Karpas-422 (cell line): ENCODE measurements at regions not wholly inside any gene's neighbourhood (a gene's known extent, or its start where the extent isn't known, plus 50 kb on each side); places are given as distances from the start of the nearest gene placed in this dataset.
"Not testable (repeated sequence)": the region's sequence is repeated elsewhere in the genome, so short reads cannot be mapped to it uniquely, and the experiment has no call there.

ENCODE experiments used
- DNase-seq: peaks from one replicate; pipeline ENCODE4 v3.0.0-alpha.2; 2015
- H2AFZ ChIP-seq: fragments of 200-600 bp; sonication (generic); 2 replicates; pipeline ENCODE4 v1.6.1; 2014; ENCODE audit warnings: antibody characterized with exemption, low read length, mixed read lengths
- H3K27ac ChIP-seq: fragments of 200-600 bp; sonication (generic); 2 replicates; pipeline ENCODE4 v1.5.1; 2014; ENCODE audit warnings: mild to moderate bottlenecking, low read length, moderate library complexity
- H3K27me3 ChIP-seq: fragments of 200-600 bp; sonication (generic); 2 replicates; pipeline ENCODE4 v1.6.1; 2014; ENCODE audit warnings: low read length, mixed read lengths
- H3K36me3 ChIP-seq: fragments of 200-600 bp; sonication (generic); 2 replicates; pipeline ENCODE4 v1.6.1; 2014; ENCODE audit warnings: low read length, mixed read lengths; ENCODE audit not compliant: insufficient read depth
- H3K4me1 ChIP-seq: fragments of 200-600 bp; sonication (generic); 2 replicates; pipeline ENCODE4 v1.6.1; 2014; ENCODE audit warnings: mild to moderate bottlenecking, low read length, mixed read lengths
- H3K4me2 ChIP-seq: fragments of 200-600 bp; sonication (generic); 2 replicates; pipeline ENCODE4 v1.6.1; 2014; ENCODE audit warnings: low read length, low read depth, mild to moderate bottlenecking; ENCODE audit not compliant: poor library complexity, severe bottlenecking
- H3K4me3 ChIP-seq: fragments of 200-600 bp; sonication (generic); 2 replicates; pipeline ENCODE4 v1.5.1; 2014; ENCODE audit warnings: mild to moderate bottlenecking, antibody characterized with exemption, low read length, mixed read lengths
- H3K79me2 ChIP-seq: fragments of 200-600 bp; sonication (generic); 2 replicates; pipeline ENCODE4 v1.6.1; 2014; ENCODE audit warnings: mild to moderate bottlenecking, low read length, mixed read lengths
- H3K9ac ChIP-seq: fragments of 200-600 bp; sonication (generic); 2 replicates; pipeline ENCODE4 v1.6.0; 2014; ENCODE audit warnings: low read length
- H3K9me2 ChIP-seq: fragments of 200-600 bp; sonication (generic), shearing (Covaris generic); replicated peaks from 2 replicates; pipeline ENCODE4 v1.6.0; 2014; ENCODE audit warnings: mild to moderate bottlenecking, low read length, moderate library complexity; ENCODE audit not compliant: insufficient read depth
- H3K9me3 ChIP-seq: fragments of 300-700, 200-600 bp; sonication (generic); 2 replicates; pipeline ENCODE4 v1.6.1; 2014; ENCODE audit warnings: low read length, mixed read lengths
- H4K20me1 ChIP-seq: fragments of 200-600 bp; sonication (generic); 2 replicates; pipeline ENCODE4 v1.6.1; 2014; ENCODE audit warnings: mild to moderate bottlenecking, antibody characterized with exemption, low read length, low read depth; ENCODE audit not compliant: insufficient read depth

GRCh38 chr5:82971901-82972300 lies 105.3 kb downstream of the TMEM167A start:
- Histone ChIP-seq H3K36me3 (no peaks in the 10 kb centered on the region), H3K4me2 (no peak overlapping the region), H3K79me2 (no peaks in the 10 kb centered on the region), H3K4me1 (no peaks in the 10 kb centered on the region), H4K20me1 (no peaks in the 10 kb centered on the region), H3K27ac (no peak overlapping the region), H3K9me3 (no peaks in the 10 kb centered on the region), H3K9me2 (no peaks in the 10 kb centered on the region), H3K4me3 (no peak overlapping the region), H2AFZ (no peak overlapping the region), H3K27me3 (no peaks in the 10 kb centered on the region), H3K9ac (no peak overlapping the region)
- DNase-seq, result no peak

GRCh38 chr5:82971034-82971806 lies 106.0 kb downstream of the TMEM167A start:
- not testable (repeated sequence) for H3K9me2 ChIP-seq, H3K9me3 ChIP-seq, H3K27ac ChIP-seq, H3K79me2 ChIP-seq, H3K27me3 ChIP-seq, H3K4me1 ChIP-seq, H3K9ac ChIP-seq, H4K20me1 ChIP-seq, H3K4me2 ChIP-seq, H3K36me3 ChIP-seq, H3K4me3 ChIP-seq, H2AFZ ChIP-seq, DNase-seq

GRCh38 chr5:82969221-82969976 lies 107.8 kb downstream of the TMEM167A start:
- H4K20me1 ChIP-seq, H2AFZ ChIP-seq, H3K4me1 ChIP-seq, H3K9me2 ChIP-seq, H3K9me3 ChIP-seq, H3K79me2 ChIP-seq, H3K27me3 ChIP-seq, DNase-seq, H3K4me3 ChIP-seq, H3K9ac ChIP-seq, H3K4me2 ChIP-seq, H3K36me3 ChIP-seq, H3K27ac ChIP-seq: not testable (repeated sequence)

- no peaks in the 10 kb centered on the region for H3K27me3 ChIP-seq
- no peaks in the 10 kb centered on the region for H3K79me2 ChIP-seq
- no peaks in the 10 kb centered on the region for H4K20me1 ChIP-seq
- H3K4me3 ChIP-seq, result no peak overlapping the region
- no peak overlapping the region for H3K27ac ChIP-seq
- H3K9me2 ChIP-seq, result no peaks in the 10 kb centered on the region
- H3K36me3 ChIP-seq, result no peaks in the 10 kb centered on the region
- no peak overlapping the region for H3K4me2 ChIP-seq
- no peak overlapping the region for H2AFZ ChIP-seq
- H3K9ac ChIP-seq, result no peak overlapping the region
- DNase-seq, result no peak
- no peaks in the 10 kb centered on the region for H3K9me3 ChIP-seq
- no peaks in the 10 kb centered on the region for H3K4me1 ChIP-seq
Observed at GRCh38 chr5:82967072-82967471, 110.1 kb downstream of the TMEM167A start.

- no peaks in the 10 kb centered on the region for H3K4me1 ChIP-seq
- H3K4me3 ChIP-seq, result no peak overlapping the region
- no peaks in the 10 kb centered on the region for H3K36me3 ChIP-seq
- H3K9me3 ChIP-seq, result no peaks in the 10 kb centered on the region
- H2AFZ ChIP-seq, result no peak overlapping the region
- H3K27me3 ChIP-seq, result no peaks in the 10 kb centered on the region
- H3K9ac ChIP-seq, result no peak overlapping the region
- no peak overlapping the region for H3K4me2 ChIP-seq
- no peaks in the 10 kb centered on the region for H3K9me2 ChIP-seq
- H3K27ac ChIP-seq, result no peak overlapping the region
- H3K79me2 ChIP-seq, result no peaks in the 10 kb centered on the region
- no peaks in the 10 kb centered on the region for H4K20me1 ChIP-seq
- no peak for DNase-seq
Observed at GRCh38 chr5:82959466-82959865, 117.7 kb downstream of the TMEM167A start.

GRCh38 chr5:82956600-82956999 lies 120.6 kb downstream of the TMEM167A start:
- Histone ChIP-seq H3K9me2 (no peaks in the 10 kb centered on the region), H3K27me3 (no peaks in the 10 kb centered on the region), H3K4me2 (no peak overlapping the region), H3K4me3 (no peak overlapping the region), H2AFZ (no peak overlapping the region), H3K36me3 (no peaks in the 10 kb centered on the region), H3K79me2 (no peaks in the 10 kb centered on the region), H4K20me1 (no peaks in the 10 kb centered on the region), H3K9ac (no peak overlapping the region), H3K9me3 (no peaks in the 10 kb centered on the region), H3K27ac (no peak overlapping the region), H3K4me1 (no peaks in the 10 kb centered on the region)
- no peak for DNase-seq

- H3K36me3 ChIP-seq, result no peaks in the 10 kb centered on the region
Observed at GRCh38 chr5:82952326-82952725, 124.9 kb downstream of the TMEM167A start.

GRCh38 chr5:82944267-82944666 lies 132.9 kb downstream of the TMEM167A start:
- H4K20me1 ChIP-seq, H3K9me3 ChIP-seq, H3K27me3 ChIP-seq, H3K4me2 ChIP-seq, H3K4me3 ChIP-seq, H3K36me3 ChIP-seq, H2AFZ ChIP-seq, H3K27ac ChIP-seq, DNase-seq, H3K4me1 ChIP-seq, H3K9ac ChIP-seq, H3K79me2 ChIP-seq, H3K9me2 ChIP-seq: not testable (repeated sequence)

More at GRCh38 chr5:82952326-82952725, 124.9 kb downstream of the TMEM167A start:
- Histone ChIP-seq H3K4me3 (no peak overlapping the region), H2AFZ (no peak overlapping the region), H3K79me2 (no peaks in the 10 kb centered on the region), H3K27me3 (no peaks in the 10 kb centered on the region), H3K9me3 (no peaks in the 10 kb centered on the region), H3K9ac (no peak overlapping the region), H3K4me2 (no peak overlapping the region), H3K9me2 (no peaks in the 10 kb centered on the region), H4K20me1 (no peaks in the 10 kb centered on the region), H3K27ac (no peak overlapping the region), H3K4me1 (no peaks in the 10 kb centered on the region)
- DNase-seq, result no peak
